RPMI7951 (cell line): ENCODE measurements at regions not wholly inside any gene's neighbourhood (a gene's known extent, or its start where the extent isn't known, plus 50 kb on each side); places are given as distances from the start of the nearest gene placed in this dataset.
"Not testable (repeated sequence)": the region's sequence is repeated elsewhere in the genome, so short reads cannot be mapped to it uniquely, and the experiment has no call there.

Experiments used
- DNase-seq: peaks from one replicate; pipeline ENCODE4 v3.0.0-alpha.2; 2012; ENCODE audit warnings: low read depth

DNA sequence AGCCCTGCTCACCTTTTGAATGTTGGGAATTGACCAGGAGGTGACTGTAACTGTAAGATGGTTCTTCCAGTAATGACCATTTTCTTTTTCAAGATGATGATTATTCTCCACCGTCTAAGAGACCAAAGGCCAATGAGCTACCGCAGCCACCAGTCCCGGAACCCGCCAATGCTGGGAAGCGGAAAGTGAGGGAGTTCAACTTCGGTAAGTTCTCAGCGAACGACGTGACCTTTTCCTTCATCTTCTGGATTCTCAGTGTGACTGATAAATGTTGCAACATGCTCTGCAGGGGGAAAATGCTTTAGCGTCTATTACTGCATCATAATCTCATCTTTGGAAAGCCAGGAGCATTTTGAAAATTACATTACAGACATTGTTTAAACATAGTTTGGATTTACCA, 89.5 kb upstream of the SPDYE9 start:
- DNase-seq: not testable (repeated sequence)

DNA sequence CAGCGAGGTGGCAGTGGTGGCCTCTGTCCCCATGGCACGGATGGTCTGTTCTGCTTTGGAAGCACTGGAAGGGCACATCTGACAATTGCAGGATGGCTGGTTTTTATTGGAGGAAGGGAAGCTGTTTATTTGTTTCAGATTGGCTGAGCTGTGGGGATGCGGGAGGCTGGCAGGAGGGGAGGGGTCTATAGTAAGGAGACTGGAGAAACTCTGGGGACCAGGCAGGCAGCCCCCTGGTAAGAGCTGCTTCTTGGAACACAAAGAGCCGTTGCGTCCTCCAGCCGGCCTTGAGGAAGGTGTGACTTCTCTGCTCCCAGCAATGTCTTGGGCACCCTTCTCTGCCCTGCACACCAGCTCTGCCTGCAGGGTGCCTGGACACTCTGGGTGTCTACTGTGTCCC, 85.1 kb upstream of the SPDYE9 start:
- not testable (repeated sequence) for DNase-seq

DNA sequence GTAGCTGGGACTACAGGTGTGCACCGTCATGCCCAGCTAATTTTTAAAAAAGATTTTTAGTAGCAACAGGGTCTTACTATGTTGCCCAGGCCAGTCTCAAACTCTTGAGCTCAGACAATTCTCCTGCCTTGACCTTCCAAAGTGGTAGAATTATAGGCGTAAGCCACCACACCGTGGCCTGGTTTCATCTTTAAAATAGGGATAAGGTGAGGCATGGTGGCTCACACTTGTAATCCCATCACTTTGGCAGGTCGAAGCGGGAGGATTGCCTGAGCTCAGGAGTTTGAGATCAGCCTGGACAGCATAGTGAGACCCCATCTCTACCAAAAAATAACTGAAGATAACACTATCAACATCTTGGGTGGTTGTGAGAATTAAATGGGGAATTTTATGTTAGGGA, 84.6 kb upstream of the SPDYE9 start:
- not testable (repeated sequence) for DNase-seq

DNA sequence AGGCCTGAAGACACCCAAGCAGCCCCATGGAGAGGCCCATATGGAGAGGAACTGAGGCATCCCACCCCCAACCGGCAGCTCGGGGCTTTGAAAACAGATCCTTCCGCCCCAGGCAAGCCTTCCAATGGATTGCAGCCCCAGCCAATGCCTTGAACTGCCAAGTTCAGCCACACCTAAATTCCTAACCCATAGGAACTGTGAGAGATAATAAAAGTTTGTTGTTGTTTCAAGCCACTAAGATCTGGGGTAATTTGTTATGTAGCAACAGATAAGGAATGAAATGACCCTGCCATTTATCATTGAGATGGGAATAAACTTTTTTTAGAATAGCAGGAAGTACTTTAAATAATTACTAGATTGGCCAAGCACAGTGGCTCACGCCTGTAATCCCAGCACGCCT, 80.3 kb upstream of the SPDYE9 start:
- DNase-seq: not testable (repeated sequence)

DNA sequence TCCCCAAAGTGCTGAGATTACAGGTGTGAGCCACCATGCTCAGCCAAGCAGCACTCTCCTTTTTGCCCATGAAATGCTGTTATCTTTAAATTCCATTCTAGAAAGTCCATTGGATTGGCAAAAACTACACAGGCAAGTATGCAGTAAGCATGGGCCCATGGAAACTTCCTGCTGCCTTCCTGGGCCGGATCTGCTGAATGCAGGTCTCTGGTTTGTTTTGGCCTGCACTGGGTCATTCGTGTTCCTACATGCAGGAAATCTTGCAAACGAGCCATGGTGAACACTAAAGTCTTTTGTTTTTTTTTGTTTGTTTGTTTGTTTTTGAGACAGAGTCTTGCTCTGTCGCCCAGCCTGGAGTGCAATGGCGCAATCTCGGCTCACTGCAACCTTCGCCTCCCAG, 76.8 kb upstream of the SPDYE9 start:
- DNase-seq: not testable (repeated sequence)

DNA sequence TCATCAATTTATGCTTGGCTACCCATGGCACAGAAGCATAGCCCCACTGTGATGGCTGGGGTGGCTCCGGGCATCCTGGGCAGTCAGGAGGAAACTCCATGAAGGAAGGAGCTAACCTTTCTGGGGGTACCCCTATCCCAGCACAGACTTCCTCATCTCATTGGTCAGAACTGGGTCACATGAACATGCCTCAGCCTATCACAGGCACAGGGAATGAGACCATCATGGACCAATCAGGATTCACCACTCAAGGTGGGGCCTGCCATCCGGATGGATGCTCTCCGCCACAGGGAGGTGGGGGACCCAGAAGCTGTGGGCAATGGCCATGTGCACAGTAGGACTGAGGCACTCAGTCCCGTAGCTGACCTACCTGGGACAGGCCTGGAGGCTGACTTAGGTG, 75.9 kb upstream of the SPDYE9 start:
- DNase-seq: not testable (repeated sequence)

DNA sequence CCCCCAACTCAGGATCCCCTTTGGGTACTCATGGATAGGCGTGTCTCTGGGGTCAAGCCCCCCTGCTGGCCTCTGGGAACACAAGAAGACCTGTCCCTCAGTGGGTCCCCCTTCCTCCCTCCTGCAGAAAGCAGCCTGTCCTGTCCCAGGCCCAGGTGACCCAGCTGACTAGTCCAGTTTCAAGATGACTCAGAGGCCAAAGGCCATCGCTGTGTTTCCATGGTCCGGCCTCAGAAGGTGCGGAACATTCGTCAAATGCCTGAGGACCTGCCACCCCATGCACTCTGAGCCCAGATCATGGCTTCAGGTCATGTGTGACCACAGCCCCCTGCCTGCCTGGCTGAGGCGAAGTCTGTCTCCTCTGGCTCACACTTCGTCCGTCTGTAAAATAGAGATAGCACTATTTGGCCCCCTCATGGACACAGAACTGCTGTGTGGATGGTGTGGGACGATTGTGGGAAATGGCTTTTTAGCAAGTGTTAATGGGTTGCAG, 71.4 kb upstream of the SPDYE9 start:
- DNase-seq: not testable (repeated sequence)

DNA sequence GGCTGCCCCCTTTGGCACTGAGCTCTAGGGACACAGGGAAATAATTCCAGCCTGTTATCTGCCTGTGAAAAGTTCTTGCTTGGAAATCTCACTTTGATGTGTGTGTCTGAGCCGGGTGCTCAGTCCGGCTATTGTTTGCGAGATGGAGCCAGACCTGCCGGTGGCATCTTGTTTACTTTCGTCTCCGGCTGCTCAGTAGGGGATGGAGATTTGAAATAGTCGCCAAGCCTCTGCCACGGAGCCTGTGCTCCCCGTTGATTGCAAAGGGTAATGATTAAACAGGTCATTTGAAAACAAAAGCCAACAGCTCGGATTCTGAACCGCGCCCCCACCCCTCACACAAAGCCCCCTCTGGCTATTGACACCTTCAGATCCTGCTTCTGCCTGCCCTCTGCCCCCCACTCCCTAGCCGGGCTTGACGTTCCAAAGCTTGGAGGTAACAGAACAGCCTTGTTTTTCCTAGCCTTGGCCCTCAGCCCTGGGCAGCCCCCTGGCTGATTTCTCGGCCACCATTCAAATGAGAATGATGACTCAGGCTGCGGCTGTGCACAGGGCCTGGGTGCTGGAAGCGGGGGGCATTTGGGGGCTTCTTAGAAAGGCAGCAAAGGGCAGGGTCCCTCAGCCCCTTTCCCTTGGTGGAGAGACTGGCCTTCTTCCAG, 70.8 kb upstream of the SPDYE9 start:
- not testable (repeated sequence) for DNase-seq

DNA sequence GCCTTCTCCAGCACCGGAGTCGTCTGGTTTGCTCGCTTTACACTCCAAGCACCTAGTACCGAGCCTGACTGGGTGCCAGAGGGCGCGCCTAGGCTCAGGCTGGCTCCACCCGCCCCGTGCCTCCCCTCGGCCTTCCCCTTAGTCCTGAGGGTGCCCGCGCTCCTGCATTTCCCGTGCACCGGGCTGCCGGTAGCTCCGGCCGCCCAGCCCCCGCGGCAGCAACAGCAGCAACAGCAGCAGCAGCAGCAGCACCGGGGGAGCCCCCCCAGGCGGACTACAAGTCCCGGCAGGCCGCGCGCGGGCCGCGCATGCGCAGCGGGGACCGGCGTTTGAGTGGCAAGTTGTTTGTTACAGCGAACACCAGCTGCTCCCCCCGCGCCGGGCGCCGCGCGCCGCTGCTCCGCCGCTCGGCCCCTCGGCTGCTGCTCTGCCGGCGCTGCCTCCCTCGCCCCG, 68.8 kb upstream of the SPDYE9 start:
- peak; percentile 57 for DNase-seq

DNA sequence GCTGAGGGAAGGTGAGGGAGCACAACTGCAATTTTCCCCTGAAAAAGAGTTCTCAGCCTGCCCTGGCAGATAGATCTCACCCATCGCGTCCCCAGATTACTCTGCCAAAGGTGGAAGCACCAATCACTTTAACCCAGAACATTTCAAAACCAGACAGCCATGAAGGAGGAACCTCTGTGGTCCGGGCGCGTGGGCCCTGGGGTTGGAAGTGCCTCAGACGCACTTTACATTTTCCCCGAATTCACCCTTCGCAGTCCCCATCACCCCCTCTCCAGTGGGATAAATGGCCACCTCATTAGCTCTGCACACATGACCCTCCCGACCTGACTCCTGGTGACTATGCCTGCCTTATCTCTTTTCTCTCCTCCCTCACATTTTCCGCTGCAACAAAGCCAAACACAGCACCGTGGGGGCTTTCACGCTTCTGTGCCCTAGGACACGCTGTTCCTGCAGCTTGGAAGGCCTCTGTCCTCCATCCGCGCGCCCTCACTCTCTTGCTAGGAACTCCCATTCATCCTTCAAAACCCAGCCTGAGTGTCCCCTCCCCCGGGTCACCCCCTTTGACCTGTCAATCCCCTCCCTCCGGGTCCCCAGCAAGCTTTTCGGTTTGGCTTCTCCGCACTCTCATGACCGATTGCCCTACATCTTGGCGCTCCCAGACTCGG, 68.2 kb upstream of the SPDYE9 start:
- DNase-seq: not testable (repeated sequence)

DNA sequence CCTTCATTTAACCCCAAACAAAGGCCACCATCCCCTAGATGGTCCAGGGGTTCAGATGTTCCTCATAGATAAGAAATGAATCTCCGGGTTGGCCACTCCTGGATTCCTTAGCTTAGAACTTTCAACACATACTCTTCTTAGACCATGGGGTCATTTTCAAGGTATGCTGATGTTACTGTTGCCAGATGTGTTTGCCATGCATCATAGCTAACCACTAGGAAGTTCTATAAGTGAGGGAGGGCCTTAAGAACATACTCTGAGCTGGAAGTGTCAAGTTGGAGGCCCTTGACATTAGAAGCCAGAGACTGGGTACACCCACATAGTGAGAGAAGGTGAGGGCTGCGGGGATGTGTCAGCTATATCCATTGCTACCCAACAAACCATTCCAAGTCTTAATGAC, 62.7 kb upstream of the SPDYE9 start:
- not testable (repeated sequence) for DNase-seq

DNA sequence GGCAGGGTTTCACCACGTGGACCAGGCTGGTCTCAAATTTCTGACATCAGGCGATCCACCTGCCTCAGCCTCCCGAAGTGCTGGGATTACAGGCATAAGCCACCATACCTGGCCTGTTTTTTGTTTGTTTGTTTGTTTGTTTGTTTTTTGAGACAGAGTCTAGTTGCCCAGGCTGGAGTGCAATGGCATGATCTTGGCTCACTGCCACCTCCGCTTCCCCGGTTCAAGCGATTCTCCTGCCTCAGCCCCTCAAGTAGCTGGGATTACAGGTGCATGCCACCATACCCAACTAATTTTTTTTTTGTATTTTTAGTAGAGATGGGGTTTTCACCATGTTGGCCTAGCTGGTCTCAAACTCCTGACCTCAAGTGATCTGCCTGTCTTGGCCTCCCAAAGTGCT, 61.8 kb upstream of the SPDYE9 start:
- not testable (repeated sequence) for DNase-seq

DNA sequence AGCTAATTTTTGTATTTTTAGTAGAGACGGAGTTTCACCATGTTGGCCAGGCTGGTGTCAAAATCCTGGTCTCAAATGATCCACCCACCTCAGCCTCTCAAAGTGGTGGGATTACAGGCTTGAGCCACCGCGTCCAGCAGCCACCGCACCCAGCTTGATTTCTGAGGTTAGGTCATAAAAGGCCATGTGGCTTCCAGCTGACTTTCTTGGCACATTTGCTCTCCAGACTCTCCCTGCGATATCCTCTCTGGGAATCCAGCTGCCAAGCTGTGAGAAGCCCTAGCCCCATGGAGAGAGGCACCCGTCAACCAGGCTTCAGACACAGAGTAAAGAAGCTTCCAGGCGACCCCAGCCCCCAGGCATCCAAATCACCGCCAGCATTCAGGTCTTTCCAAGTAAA, 58.2 kb upstream of the SPDYE9 start:
- DNase-seq: not testable (repeated sequence)

DNA sequence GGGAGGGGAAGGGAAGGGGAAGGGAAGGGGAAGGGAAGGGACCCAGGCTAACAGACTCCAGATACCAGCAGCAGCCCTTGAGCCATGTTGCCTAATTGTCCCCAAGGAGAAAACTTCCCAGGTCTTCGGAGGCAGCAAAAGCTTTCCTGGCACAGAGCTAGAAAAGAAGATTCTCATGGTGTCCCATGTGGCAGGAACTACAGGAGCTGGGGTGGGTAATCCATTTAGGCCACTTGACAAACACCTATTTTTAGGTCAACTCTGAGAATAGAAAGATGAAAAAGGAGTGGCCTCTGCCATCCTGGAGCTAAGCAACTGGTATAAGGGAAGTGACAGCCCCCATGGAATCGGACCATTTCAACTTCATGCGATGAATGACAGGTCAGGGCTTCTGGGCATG, 52.1 kb upstream of the SPDYE9 start:
- DNase-seq: not testable (repeated sequence)
